Endothelial cell of umbilical vein (primary cell): ENCODE measurements at regions not wholly inside any gene's neighbourhood (a gene's known extent, or its start where the extent isn't known, plus 50 kb on each side); places are given as distances from the start of the nearest gene placed in this dataset.

Experiments used
- BruUV-seq: library from RNA; stranded (reverse); fragments of 400-500 nt; replicated peaks from 2 replicates; lab custom pipeline; 2021; lab: Mats Ljungman, UMichigan
- CTCF ChIA-PET: fragments of 300-600, 350-600 bp; sonication (Branson Sonifier 250); formaldehyde crosslinking; loops from one replicate; lab custom pipeline; 2021; ENCODE audit warnings: antibody characterized with exemption, inconsistent platforms; lab: Charles Lee
- POLR2A ChIA-PET: fragments of 300-600, 350-600 bp; sonication (Branson Sonifier 250); formaldehyde crosslinking; loops from one replicate; lab custom pipeline; 2021; ENCODE audit warnings: antibody characterized with exemption, inconsistent platforms; lab: Charles Lee
- DNase-seq: peaks from one replicate; pipeline ENCODE4 v3.0.0-alpha.2; 2011; ENCODE audit warnings: low read depth, low spot score
- FAIRE-seq: peaks from 2 replicates; lab custom pipeline; 2011; peaks lifted over from hg19 to GRCh38; lab: Jason Lieb, UNC
- H2AFZ ChIP-seq: 2 replicates; pipeline ENCODE4 v1.6.0; 2012; ENCODE audit warnings: low read depth, low read length, control low read depth, inconsistent platforms
- H3K27ac ChIP-seq: 2 replicates; pipeline ENCODE4 v1.5.1; 2011; ENCODE audit warnings: low read depth, mild to moderate bottlenecking, control low read depth, low read length, moderate library complexity; ENCODE audit not compliant: insufficient read depth
- H3K27me3 ChIP-seq, 2 experiments: 2 replicates each; pipeline versions ENCODE4 v1.6.0 to v1.6.1; 2011; ENCODE audit warnings: low read length in 2 of 2, mixed read lengths in 1 of 2; ENCODE audit not compliant: control insufficient read depth in 2 of 2, insufficient read depth in 2 of 2
- H3K36me3 ChIP-seq, 2 experiments: 2 replicates in 1 of 2; 3 replicates in 1 of 2; pipeline ENCODE4 v1.5.1; 2011; ENCODE audit warnings: low read length in 2 of 2, mild to moderate bottlenecking in 1 of 2, moderate library complexity in 1 of 2; ENCODE audit not compliant: control insufficient read depth in 2 of 2, insufficient read depth in 2 of 2; ENCODE audit errors: extremely low read depth in 1 of 2
- H3K4me1 ChIP-seq: 3 replicates; pipeline ENCODE4 v1.5.1; 2011; ENCODE audit warnings: mild to moderate bottlenecking, low read length; ENCODE audit not compliant: control insufficient read depth, insufficient read depth; ENCODE audit errors: extremely low read depth
- H3K4me2 ChIP-seq: 2 replicates; pipeline ENCODE4 v1.6.1; 2011; ENCODE audit warnings: low read length, control low read depth, mixed read lengths; ENCODE audit not compliant: insufficient read depth
- H3K4me3 ChIP-seq, 3 experiments: fragments of 200-600 bp in 1 of 3; sonication (generic), shearing (Covaris generic) in 1 of 3; replicated peaks in 1 of 3; 2 replicates each; pipeline ENCODE4 v1.5.1; 2011 to 2016; ENCODE audit warnings: control low read depth in 3 of 3, low read length in 3 of 3, mild to moderate bottlenecking in 2 of 3, inconsistent platforms in 1 of 3, low read depth in 1 of 3, moderate library complexity in 1 of 3; ENCODE audit not compliant: insufficient read depth in 1 of 3
- H3K79me2 ChIP-seq: 2 replicates; pipeline ENCODE4 v1.6.0; 2012; ENCODE audit warnings: low read length, inconsistent platforms; ENCODE audit not compliant: control insufficient read depth, insufficient read depth
- H3K9ac ChIP-seq: replicated peaks from 2 replicates; pipeline ENCODE3; 2011; ENCODE audit warnings: low read length, control low read depth; ENCODE audit not compliant: insufficient read depth; ENCODE audit errors: extremely low read depth
- H3K9me1 ChIP-seq: replicated peaks from 3 replicates; pipeline ENCODE4 v1.6.0; 2011; ENCODE audit warnings: mild to moderate bottlenecking, low read length; ENCODE audit not compliant: control insufficient read depth, insufficient read depth; ENCODE audit errors: extremely low read depth
- H3K9me3 ChIP-seq: replicated peaks from 2 replicates; pipeline ENCODE4 v1.5.1; 2012; ENCODE audit warnings: low read length, inconsistent platforms; ENCODE audit not compliant: control insufficient read depth, insufficient read depth
- H4K20me1 ChIP-seq: replicated peaks from 2 replicates; pipeline ENCODE3; 2011; ENCODE audit warnings: mild to moderate bottlenecking, low read length; ENCODE audit not compliant: control insufficient read depth, insufficient read depth; ENCODE audit errors: extremely low read depth
- CTCF ChIP-seq, 2 donors: IDR thresholded peaks; 1 replicate in 1 of 2; 2 replicates in 1 of 2; pipeline ENCODE4 v1.5.1; 2011; ENCODE audit warnings: low read length in 2 of 2, mild to moderate bottlenecking in 2 of 2, moderate library complexity in 2 of 2, control low read depth in 1 of 2, inconsistent platforms in 1 of 2, low read depth in 1 of 2; ENCODE audit not compliant: insufficient read depth in 1 of 2; ENCODE audit errors: extremely low read depth in 1 of 2
- EZH2 ChIP-seq: IDR thresholded peaks from 2 replicates; pipeline ENCODE4 v1.6.1; 2012; ENCODE audit warnings: borderline replicate concordance, low read depth, mild to moderate bottlenecking, moderate library complexity, low read length, inconsistent platforms; ENCODE audit not compliant: severe bottlenecking
- FOS ChIP-seq: IDR thresholded peaks from 2 replicates; pipeline ENCODE4 v1.6.1; 2011; ENCODE audit warnings: mild to moderate bottlenecking, low read length, moderate library complexity, borderline replicate concordance; ENCODE audit not compliant: insufficient read depth
- GATA2 ChIP-seq: IDR thresholded peaks from 2 replicates; pipeline ENCODE4 v1.7.0; 2011; ENCODE audit warnings: low read depth, mild to moderate bottlenecking, moderate library complexity, mixed read lengths, low read length; ENCODE audit not compliant: insufficient read length, insufficient read depth
- JUN ChIP-seq: IDR thresholded peaks from 2 replicates; pipeline ENCODE4 v1.6.1; 2011; ENCODE audit warnings: borderline replicate concordance, low read depth; ENCODE audit not compliant: insufficient read length, insufficient read depth
- MAX ChIP-seq: IDR thresholded peaks from 2 replicates; pipeline ENCODE4 v1.6.1; 2011; ENCODE audit not compliant: insufficient read depth, insufficient read length
- MYC ChIP-seq: IDR thresholded peaks from one replicate; pipeline ENCODE4 v1.6.1; 2011; ENCODE audit warnings: mild to moderate bottlenecking, low read depth, low read length
- POLR2A ChIP-seq: IDR thresholded peaks from 2 replicates; pipeline ENCODE4 v1.6.1; 2012; ENCODE audit warnings: low read depth, mild to moderate bottlenecking, control low read depth, low read length
- POLR2AphosphoS5 ChIP-seq: IDR thresholded peaks from 2 replicates; pipeline ENCODE4 v1.6.1; 2012; ENCODE audit warnings: low read depth, mild to moderate bottlenecking, control low read depth, low read length, moderate library complexity; ENCODE audit not compliant: insufficient read depth
- dilution Hi-C: fragments of 300-500 bp; cut with MboI; formaldehyde crosslinking; loops from one replicate; pipeline ENCODE4 v1.15.0; 2019; ENCODE audit warnings: low sequenced_read_pairs; ENCODE audit not compliant: extremely low pct_ligation_motif_present
- intact Hi-C: fragments of 100-400 bp; cut with micrococcal nuclease; formaldehyde crosslinking; loops from one replicate; pipeline ENCODE4 v1.10.0; 2022

- Histone ChIP-seq H3K27ac (no peak overlapping the region), H3K4me2 (no peak overlapping the region), H3K4me3 (no peak overlapping the region), H4K20me1 (no peaks in the 10 kb centered on the region), H3K79me2 (no peaks in the 10 kb centered on the region), H3K27me3 (no peaks in the 10 kb centered on the region), H3K9me3 (no peaks in the 10 kb centered on the region), H2AFZ (no peak overlapping the region), H3K4me1 (no peaks in the 10 kb centered on the region), H3K9ac (no peak overlapping the region), H3K36me3 (no peaks in the 10 kb centered on the region), H3K9me1 (no peaks in the 10 kb centered on the region)
- ChIA-PET CTCF (no interaction called here), POLR2A (no interaction called here)
- DNase-seq = no peak
- BruUV-seq = no TSS peak
- TF ChIP-seq GATA2 (no peak), CTCF (IDR thresholded peaks at IDR 0.05; ENCODE audit: extremely low read depth in 1 of 2, insufficient read depth in 1 of 2, low read depth in 1 of 2, low read length in 2 of 2) (no peak), POLR2A (no peak), EZH2 (no peak), POLR2AphosphoS5 (no peak), FOS (no peak), MYC (no peak), JUN (no peak), MAX (no peak)
- dilution Hi-C loops (no loop called here), intact Hi-C loops (no loop called here)
- FAIRE-seq = no peak
These were observed 2311.2 kb downstream of the PCDH7 start for GRCh38 chr4:33031328-33031727.
